ENCODE measurements at regions not wholly inside any gene's neighbourhood (a gene's known extent, or its start where the extent isn't known, plus 50 kb on each side); places are given as distances from the start of the nearest gene placed in this dataset.

- no peak for DNase-seq
Measured at GRCh38 chr2:176544991-176545956, 276.0 kb downstream of the MTX2 start.

DNA sequence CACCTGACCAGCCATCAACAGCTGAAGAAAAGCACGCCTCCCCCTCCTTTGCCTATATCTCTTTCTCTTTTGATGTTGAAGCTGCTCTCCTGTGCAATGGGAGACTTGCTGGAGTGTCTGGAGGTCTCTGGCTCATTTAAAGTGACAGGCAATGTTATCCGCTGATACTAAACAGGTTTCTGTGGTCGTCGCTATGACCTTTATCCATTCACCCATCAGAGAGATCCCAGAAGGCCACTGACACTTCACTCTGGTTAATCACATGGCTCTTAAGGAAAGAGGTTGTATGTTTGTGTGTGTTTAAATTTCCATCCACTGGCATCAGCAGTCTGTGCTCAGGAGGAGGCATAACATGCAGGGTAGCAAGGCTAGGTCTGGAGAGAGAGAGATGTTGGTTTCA is 277.3 kb downstream of the MTX2 start:
- no peak for DNase-seq

DNA sequence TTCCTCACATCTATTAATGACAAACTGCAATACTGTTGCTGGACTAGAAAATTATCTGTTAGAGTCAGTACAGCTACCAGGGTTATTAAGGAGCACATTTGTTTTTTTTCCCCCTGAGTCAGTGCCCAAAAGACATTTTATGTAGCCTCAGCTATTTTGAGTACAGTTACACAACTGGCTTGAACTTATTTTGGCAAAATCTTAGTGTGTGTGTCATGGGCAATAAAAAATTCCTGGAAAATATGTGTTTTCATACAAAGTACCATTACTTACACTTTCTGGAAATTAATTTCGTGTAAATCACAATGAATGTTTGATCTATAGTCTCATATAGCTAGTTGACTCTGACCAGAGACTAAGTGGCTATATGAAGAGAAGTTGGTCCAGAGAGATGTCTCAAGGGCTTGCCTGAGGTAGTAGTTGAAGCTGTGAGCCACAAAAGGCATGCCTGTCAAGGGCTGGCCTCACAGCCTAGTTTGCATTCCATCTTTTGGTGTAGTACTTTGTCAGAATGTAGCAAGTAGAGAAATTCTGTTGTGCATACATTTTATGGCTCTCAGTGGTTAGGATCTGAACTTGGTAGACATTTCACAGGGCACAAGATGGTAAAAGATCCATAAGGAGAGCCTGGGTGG is 283.4 kb downstream of the MTX2 start:
- DNase-seq: no peak

DNA sequence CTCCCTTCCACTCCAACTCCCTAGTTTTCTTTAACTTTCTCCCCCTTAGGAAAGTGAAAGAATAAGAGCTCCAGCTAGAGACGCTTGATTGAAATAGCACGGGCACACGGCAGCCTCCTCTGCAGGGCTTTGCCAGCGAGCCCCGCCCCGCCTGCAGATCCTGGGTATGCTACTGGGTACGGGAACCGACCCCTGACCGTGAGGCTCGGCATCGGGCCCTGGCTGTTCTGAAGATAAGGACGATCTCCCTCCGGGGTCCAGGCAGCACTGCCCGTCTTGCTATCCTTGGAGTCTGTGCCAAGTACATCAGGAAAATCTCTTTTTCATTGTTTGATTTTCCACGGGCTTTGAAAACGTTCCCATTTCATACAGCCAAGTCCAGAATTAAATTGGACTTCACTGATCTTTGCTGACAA is 284.5 kb downstream of the MTX2 start:
- peak; percentile 44 for DNase-seq

GRCh38 chr2:176554101-176555048 is 285.1 kb downstream of the MTX2 start:
- peak; percentile 78 for DNase-seq

- no peak for DNase-seq
Measured at GRCh38 chr2:176555112-176555511, 285.9 kb downstream of the MTX2 start.

- DNase-seq: no peak
Measured at GRCh38 chr2:176555781-176556180, 286.5 kb downstream of the MTX2 start.

DNA sequence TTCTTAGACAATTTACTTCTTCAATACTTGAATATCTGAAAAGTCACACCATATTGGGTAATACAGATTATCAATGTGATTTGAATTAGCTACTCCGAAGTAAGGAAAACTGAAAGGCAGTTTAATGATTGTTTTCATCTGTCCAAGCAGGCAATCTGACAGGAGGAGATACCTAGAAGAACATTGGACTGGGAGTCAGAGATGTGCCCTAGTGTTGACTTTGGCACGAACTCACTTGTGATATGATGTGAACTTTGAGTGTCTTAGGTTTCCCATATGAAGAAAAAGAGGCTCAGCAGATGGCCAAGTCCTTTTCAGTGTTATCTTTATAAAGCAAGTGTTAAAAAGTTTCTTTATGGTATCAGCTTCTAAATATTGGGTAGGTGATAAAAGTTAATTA is 287.1 kb downstream of the MTX2 start:
- no peak for DNase-seq

- no peak for DNase-seq
Measured at GRCh38 chr2:176557821-176558220, 288.6 kb downstream of the MTX2 start.

DNA sequence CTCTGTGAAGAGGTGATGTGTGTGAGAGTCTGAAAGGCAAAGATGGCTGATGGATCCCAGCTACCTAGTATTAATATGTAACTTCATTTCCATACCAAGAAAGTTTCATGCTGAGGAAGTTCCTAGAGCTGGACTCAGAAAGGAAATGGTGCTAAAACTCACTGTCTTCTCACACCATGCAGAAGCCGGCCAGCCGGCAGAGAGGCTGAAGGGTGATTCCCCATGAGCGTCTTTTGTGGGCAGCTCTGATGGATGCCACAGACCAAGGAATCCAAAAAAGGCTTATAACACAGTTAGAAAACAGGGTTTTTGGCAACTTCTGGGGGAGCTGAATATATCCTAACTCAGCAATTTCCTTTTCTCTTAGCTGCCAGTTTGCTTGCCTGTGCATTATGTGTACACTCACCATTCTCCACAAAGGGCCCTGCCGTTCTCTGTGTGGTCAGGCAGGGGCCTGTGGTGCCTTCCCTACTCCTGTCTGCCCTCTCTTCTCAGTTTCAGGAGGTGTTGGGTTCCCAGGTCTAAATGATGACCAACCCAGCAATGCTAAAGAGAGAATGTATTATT is 289.4 kb downstream of the MTX2 start:
- DNase-seq: no peak

- DNase-seq: no peak
Measured at GRCh38 chr2:176560296-176560695, 291.1 kb downstream of the MTX2 start.

GRCh38 chr2:176561706-176562105 is 292.5 kb downstream of the MTX2 start:
- DNase-seq: no peak

DNA sequence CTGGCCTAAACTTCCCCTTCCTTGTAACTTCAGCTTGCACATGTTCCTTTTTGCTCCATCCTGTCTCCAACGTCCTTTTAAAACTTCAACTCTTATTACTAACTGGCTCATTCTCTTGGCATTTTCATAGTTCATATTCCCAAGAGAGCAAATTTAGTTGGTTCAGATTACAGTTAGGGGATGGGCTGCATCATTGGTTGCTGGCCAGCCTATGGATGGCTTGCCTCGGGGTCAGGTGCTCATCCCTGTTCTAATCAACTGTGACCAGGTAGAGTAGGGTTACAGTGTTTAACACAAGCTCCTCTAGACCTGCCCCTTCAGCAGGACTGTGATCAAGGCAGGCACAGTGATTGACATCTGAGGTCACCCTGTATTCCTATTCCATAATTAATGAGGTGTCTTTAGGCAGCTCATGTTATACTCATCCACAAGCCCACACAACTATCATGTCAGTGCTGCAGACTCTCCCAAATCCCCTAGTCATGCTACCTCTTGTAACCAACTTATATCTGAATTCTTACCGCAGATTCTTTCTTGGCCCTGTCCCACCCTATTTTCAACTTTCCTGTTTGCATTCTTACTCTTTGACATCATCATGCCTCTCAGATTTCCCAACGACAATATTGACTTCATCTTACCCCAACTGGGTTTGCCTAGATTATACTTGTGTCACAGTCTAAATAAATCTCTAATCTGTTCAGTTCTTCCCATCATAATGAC is 293.3 kb downstream of the MTX2 start:
- no peak for DNase-seq

DNA sequence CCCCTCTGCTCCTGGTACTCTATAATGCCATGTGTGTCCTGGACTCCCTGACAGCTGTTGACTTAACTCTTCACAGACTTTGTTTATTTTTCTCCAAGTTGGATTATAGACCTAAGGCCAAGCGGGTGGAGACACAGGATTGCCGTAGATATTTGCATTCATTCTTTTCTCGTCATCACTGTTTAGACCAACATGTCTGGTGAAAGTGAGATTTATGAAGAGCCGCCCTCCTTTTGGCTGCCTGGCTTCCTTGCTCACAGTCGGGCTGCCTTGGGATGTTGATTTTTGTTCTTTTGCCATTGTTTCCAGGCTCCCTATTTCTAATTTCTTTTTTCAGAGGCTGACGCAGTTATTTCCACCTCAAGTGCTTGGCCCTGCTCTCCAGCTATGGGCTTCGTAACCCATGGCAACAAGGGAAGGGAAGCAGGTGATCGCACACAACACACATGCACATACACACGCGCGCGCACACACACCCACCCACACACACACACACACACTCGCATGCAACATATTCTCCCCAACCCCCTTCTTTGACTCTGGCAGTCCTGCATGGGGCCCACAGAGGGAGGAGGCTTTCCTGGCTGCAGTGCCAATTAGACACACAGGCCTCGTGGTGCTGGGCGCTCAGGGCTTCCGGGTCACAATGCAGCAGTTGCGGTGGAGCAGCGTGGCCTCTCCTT is 296.5 kb downstream of the MTX2 start:
- no peak for DNase-seq

DNA sequence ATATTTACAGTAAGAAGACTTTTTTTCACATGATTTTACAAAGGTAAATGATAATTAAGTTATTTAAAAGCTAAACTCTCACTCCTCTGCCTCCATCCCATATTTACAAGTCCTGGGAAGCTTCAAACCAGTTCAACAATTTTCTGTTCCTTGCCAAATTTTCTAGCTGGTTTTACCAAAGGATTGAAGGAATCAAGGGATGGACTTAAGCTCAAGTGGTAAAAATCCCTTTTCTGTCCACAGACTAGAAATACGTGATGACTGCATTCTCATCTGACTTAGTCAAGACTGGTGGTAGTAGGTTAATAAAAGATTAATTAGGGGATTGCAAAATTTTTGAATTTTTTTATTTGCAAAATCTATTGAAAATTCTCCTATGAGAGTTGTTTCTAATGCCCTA is 297.3 kb downstream of the MTX2 start:
- DNase-seq: no peak

- DNase-seq: no peak
Measured at GRCh38 chr2:176566961-176567360, 297.7 kb downstream of the MTX2 start.

- no peak for DNase-seq
Measured at GRCh38 chr2:176567361-176567760, 298.1 kb downstream of the MTX2 start.

- DNase-seq: no peak
Measured at GRCh38 chr2:176569574-176569973, 300.3 kb downstream of the MTX2 start.

GRCh38 chr2:176573612-176574483 is 304.6 kb downstream of the MTX2 start:
- DNase-seq: no peak

DNA sequence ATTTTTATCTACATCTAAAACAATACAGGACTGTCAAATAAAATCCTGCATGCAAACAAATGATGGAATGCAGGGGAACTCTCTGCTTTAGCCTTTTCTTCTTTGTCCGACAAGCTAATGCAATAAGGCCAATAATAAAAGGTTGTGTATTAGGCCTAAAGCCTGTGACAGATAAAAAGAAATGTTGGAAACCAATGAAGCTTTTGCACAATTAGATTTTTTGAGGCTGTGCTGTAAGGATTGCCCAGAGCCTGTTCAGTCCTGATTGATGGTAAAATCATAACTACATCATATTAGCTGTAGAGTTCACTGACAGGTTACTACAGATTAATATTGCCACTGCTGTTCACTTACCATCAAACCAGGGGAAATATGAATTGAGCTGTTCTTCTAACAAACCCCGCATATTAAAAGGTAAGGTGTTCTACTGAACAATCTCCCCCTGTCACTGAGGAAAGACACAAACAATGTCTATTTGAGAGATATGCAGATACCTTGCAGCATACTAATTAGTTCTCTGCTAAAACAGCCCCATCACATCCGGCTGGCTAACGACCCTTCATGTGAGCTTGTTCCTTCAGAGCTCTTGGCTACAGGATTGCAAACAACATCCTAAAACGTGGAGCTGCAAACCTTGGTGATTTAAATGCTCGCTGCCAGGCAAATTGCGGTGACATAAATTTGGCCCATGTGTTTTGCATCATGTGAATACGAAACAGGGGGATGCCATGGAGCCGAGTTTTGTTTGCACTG is 305.4 kb downstream of the MTX2 start:
- no peak for DNase-seq

Data from hematopoietic multipotent progenitor cell treated with erythropoietin and hydrocortisone succinate and interleukin-3 and kit ligand, for 4 days (in vitro differentiated cells).